SK-N-SH (cell line): ENCODE measurements at regions not wholly inside any gene's neighbourhood (a gene's known extent, or its start where the extent isn't known, plus 50 kb on each side); places are given as distances from the start of the nearest gene placed in this dataset.

Source experiments
- CHD2 ChIP-seq: fragments of 150-350 bp; IDR thresholded peaks from 2 replicates; pipeline ENCODE4 v1.6.1; 2018; ENCODE audit warnings: low read length; ENCODE audit not compliant: partially characterized antibody
- EP300 ChIP-seq, 2 experiments: IDR thresholded peaks; 2 replicates each; pipeline versions ENCODE4 v1.4.0 to v1.6.1; 2012; ENCODE audit warnings: borderline replicate concordance in 1 of 2, low read depth in 1 of 2, low read length in 1 of 2
- FOXM1 ChIP-seq: IDR thresholded peaks from 2 replicates; pipeline ENCODE4 v1.4.0; 2012; ENCODE audit warnings: low read depth, mild to moderate bottlenecking
- MXI1 ChIP-seq: IDR thresholded peaks from 2 replicates; pipeline ENCODE4 v1.6.1; 2012; ENCODE audit warnings: mild to moderate bottlenecking, low read depth, low read length, improper control_type of control experiment
- POLR2AphosphoS5 ChIP-seq: IDR thresholded peaks from 2 replicates; pipeline ENCODE4 v1.6.1; 2012; ENCODE audit warnings: low read depth, low read length
- RAD21 ChIP-seq: IDR thresholded peaks from 2 replicates; pipeline ENCODE4 v1.6.1; 2012; ENCODE audit warnings: mild to moderate bottlenecking, low read length
- RXRA ChIP-seq: IDR thresholded peaks from 2 replicates; pipeline ENCODE4 v1.4.0; 2012; ENCODE audit warnings: low read depth, mild to moderate bottlenecking, borderline replicate concordance
- TAF1 ChIP-seq: IDR thresholded peaks from 2 replicates; pipeline ENCODE4 v1.6.1; 2012; ENCODE audit warnings: low read depth, mild to moderate bottlenecking, low read length, moderate library complexity, borderline replicate concordance
- YY1 ChIP-seq: IDR thresholded peaks from 2 replicates; pipeline ENCODE4 v1.4.0; 2012; ENCODE audit warnings: low read depth, mild to moderate bottlenecking
- TF ChIP-seq, protein P1 (sequence below): fragments of 200-600 bp; sonication (generic); IDR thresholded peaks from 2 replicates; pipeline ENCODE4 v1.6.1; 2017; ENCODE audit warnings: antibody characterized with exemption, mild to moderate bottlenecking, moderate library complexity
- TF ChIP-seq, protein P2 (sequence below): IDR thresholded peaks from 2 replicates; pipeline ENCODE4; 2012
- TF ChIP-seq, protein P3 (sequence below): IDR thresholded peaks from 2 replicates; pipeline ENCODE4 v1.6.1; 2012; ENCODE audit warnings: mild to moderate bottlenecking, low read depth, low read length, moderate library complexity

DNA sequence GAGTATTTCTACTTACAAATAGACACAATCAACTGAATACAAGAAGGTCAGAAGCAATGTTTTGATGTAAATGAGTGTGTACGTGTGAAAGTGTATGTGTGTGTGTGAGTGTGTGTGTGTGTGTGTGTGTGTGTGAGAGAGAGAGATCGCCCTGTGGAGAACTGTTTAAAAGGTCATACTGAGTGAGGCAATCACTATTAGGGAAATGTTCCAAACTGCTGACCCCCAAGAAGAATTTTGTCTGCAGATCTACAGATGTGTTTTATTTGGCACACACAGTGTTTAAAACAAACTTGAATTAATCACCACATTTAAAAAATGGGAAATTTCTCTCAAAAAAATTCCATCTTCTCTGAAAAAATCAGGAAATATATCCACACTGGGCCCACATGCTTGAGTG lies 1069.1 kb downstream of the SLC6A15 start:
- TF ChIP-seq, protein P1, sequence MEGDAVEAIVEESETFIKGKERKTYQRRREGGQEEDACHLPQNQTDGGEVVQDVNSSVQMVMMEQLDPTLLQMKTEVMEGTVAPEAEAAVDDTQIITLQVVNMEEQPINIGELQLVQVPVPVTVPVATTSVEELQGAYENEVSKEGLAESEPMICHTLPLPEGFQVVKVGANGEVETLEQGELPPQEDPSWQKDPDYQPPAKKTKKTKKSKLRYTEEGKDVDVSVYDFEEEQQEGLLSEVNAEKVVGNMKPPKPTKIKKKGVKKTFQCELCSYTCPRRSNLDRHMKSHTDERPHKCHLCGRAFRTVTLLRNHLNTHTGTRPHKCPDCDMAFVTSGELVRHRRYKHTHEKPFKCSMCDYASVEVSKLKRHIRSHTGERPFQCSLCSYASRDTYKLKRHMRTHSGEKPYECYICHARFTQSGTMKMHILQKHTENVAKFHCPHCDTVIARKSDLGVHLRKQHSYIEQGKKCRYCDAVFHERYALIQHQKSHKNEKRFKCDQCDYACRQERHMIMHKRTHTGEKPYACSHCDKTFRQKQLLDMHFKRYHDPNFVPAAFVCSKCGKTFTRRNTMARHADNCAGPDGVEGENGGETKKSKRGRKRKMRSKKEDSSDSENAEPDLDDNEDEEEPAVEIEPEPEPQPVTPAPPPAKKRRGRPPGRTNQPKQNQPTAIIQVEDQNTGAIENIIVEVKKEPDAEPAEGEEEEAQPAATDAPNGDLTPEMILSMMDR: no peak
- TF ChIP-seq RAD21 (no peak), FOXM1 (no peak), EP300 (IDR thresholded peaks at IDR 0.05; ENCODE audit: borderline replicate concordance in 1 of 2, low read depth in 1 of 2, low read length in 1 of 2) (no peak), TAF1 (no peak), POLR2AphosphoS5 (no peak), YY1 (no peak), RXRA (no peak), CHD2 (no peak), MXI1 (no peak)
- TF ChIP-seq, protein P2, sequence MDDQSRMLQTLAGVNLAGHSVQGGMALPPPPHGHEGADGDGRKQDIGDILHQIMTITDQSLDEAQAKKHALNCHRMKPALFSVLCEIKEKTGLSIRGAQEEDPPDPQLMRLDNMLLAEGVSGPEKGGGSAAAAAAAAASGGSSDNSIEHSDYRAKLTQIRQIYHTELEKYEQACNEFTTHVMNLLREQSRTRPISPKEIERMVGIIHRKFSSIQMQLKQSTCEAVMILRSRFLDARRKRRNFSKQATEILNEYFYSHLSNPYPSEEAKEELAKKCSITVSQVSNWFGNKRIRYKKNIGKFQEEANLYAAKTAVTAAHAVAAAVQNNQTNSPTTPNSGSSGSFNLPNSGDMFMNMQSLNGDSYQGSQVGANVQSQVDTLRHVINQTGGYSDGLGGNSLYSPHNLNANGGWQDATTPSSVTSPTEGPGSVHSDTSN: no peak
- TF ChIP-seq, protein P3, sequence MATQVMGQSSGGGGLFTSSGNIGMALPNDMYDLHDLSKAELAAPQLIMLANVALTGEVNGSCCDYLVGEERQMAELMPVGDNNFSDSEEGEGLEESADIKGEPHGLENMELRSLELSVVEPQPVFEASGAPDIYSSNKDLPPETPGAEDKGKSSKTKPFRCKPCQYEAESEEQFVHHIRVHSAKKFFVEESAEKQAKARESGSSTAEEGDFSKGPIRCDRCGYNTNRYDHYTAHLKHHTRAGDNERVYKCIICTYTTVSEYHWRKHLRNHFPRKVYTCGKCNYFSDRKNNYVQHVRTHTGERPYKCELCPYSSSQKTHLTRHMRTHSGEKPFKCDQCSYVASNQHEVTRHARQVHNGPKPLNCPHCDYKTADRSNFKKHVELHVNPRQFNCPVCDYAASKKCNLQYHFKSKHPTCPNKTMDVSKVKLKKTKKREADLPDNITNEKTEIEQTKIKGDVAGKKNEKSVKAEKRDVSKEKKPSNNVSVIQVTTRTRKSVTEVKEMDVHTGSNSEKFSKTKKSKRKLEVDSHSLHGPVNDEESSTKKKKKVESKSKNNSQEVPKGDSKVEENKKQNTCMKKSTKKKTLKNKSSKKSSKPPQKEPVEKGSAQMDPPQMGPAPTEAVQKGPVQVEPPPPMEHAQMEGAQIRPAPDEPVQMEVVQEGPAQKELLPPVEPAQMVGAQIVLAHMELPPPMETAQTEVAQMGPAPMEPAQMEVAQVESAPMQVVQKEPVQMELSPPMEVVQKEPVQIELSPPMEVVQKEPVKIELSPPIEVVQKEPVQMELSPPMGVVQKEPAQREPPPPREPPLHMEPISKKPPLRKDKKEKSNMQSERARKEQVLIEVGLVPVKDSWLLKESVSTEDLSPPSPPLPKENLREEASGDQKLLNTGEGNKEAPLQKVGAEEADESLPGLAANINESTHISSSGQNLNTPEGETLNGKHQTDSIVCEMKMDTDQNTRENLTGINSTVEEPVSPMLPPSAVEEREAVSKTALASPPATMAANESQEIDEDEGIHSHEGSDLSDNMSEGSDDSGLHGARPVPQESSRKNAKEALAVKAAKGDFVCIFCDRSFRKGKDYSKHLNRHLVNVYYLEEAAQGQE: no peak
